ENCODE measurements at regions not wholly inside any gene's neighbourhood (a gene's known extent, or its start where the extent isn't known, plus 50 kb on each side); places are given as distances from the start of the nearest gene placed in this dataset.

GRCh38 chr11:70925238-70925637 is 327.1 kb downstream of the SHANK2 start:
- no peak for DNase-seq (ENCODE audit: low spot score)

GRCh38 chr11:70926543-70927201 is 325.7 kb downstream of the SHANK2 start:
- no peak for DNase-seq (ENCODE audit: low spot score)

GRCh38 chr11:70928854-70929598 is 323.4 kb downstream of the SHANK2 start:
- DNase-seq (ENCODE audit: low spot score) = no peak

GRCh38 chr11:70930215-70930614 is 322.2 kb downstream of the SHANK2 start:
- no peak for DNase-seq (ENCODE audit: low spot score)

- no peak for DNase-seq (ENCODE audit: low spot score)
These were observed 320.9 kb downstream of the SHANK2 start for GRCh38 chr11:70931430-70931829.

- DNase-seq (ENCODE audit: low spot score) = no peak
These were observed 318.3 kb downstream of the SHANK2 start for GRCh38 chr11:70933981-70934583.

GRCh38 chr11:70935006-70935768 is 317.2 kb downstream of the SHANK2 start:
- DNase-seq (ENCODE audit: low spot score) = no peak

GRCh38 chr11:70942593-70942992 is 309.8 kb downstream of the SHANK2 start:
- no peak for DNase-seq (ENCODE audit: low spot score)

- DNase-seq (ENCODE audit: low spot score) = no peak
These were observed 308.2 kb downstream of the SHANK2 start for GRCh38 chr11:70944141-70944540.

GRCh38 chr11:70944636-70945035 is 307.7 kb downstream of the SHANK2 start:
- DNase-seq (ENCODE audit: low spot score) = no peak

- no peak for DNase-seq (ENCODE audit: low spot score)
These were observed 304.0 kb downstream of the SHANK2 start for GRCh38 chr11:70948398-70948797.

GRCh38 chr11:70948855-70949531 is 303.4 kb downstream of the SHANK2 start:
- DNase-seq (ENCODE audit: low spot score) = no peak

GRCh38 chr11:70951139-70951804 is 301.1 kb downstream of the SHANK2 start:
- DNase-seq (ENCODE audit: low spot score) = no peak

- no peak for DNase-seq (ENCODE audit: low spot score)
These were observed 300.2 kb downstream of the SHANK2 start for GRCh38 chr11:70952191-70952590.

- no peak for DNase-seq (ENCODE audit: low spot score)
These were observed 298.7 kb downstream of the SHANK2 start for GRCh38 chr11:70953720-70954119.

- no peak for DNase-seq (ENCODE audit: low spot score)
These were observed 297.9 kb downstream of the SHANK2 start for GRCh38 chr11:70954471-70954870.
